Lower leg skin (tissue), 4 donors: ENCODE measurements at regions not wholly inside any gene's neighbourhood (a gene's known extent, or its start where the extent isn't known, plus 50 kb on each side); places are given as distances from the start of the nearest gene placed in this dataset.

Experiments
- DNase-seq, 2 donors: peaks; one replicate each; pipeline ENCODE4 v3.0.0-alpha.2; 2019; ENCODE audit warnings: low spot score in 2 of 2
- H3K4me3 ChIP-seq: fragments of 200-600 bp; sonication (generic); 2 replicates; pipeline ENCODE4 v1.5.1; 2017; ENCODE audit warnings: mild to moderate bottlenecking, low read depth; ENCODE audit not compliant: poor library complexity, severe bottlenecking
- CTCF ChIP-seq, 3 donors: fragments of 450-650 bp; IDR thresholded peaks; one replicate each; pipeline ENCODE4 v1.5.1; 2016; ENCODE audit warnings: antibody characterized with exemption in 3 of 3, mild to moderate bottlenecking in 3 of 3, moderate library complexity in 2 of 3
- POLR2A ChIP-seq, 2 donors: fragments of 450-650 bp; IDR thresholded peaks; one replicate each; pipeline ENCODE4 v1.6.1; 2016 to 2017; ENCODE audit warnings: antibody characterized with exemption in 2 of 2, mild to moderate bottlenecking in 1 of 2, moderate library complexity in 1 of 2
- WGBS, 2 donors: methylation state at CpG; one replicate each; pipeline ENCODE4 v1.1.5; 2018; 5-methylcytosine and 5-hydroxymethylcytosine counted together
- intact Hi-C: fragments of 100-400 bp; cut with DNase I; formaldehyde crosslinking; loops from one replicate; pipeline ENCODE4 v1.15.0; 2023; ENCODE audit warnings: low total_unique reads

- intact Hi-C loops = no loop called here
- no peak for DNase-seq
- H3K4me3 ChIP-seq = no peak overlapping the region
- 78 to 86% methylated on average over 1 of the region's 1 CpG for WGBS, 2 donors
- TF ChIP-seq POLR2A (IDR thresholded peaks at IDR 0.05) (no peak), CTCF (IDR thresholded peaks at IDR 0.05) (no peak)
These were observed 443.4 kb downstream of the TBC1D4 start for GRCh38 chr13:75038393-75039113.

- H3K4me3 ChIP-seq = no peak overlapping the region
- 44 to 50% methylated on average over 2 of the region's 2 CpGs for WGBS, 2 donors
- TF ChIP-seq CTCF (IDR thresholded peaks at IDR 0.05) (no peak), POLR2A (IDR thresholded peaks at IDR 0.05) (no peak)
- intact Hi-C loops = no loop called here
- no peak for DNase-seq
These were observed 456.0 kb downstream of the TBC1D4 start for GRCh38 chr13:75025956-75026355.

GRCh38 chr13:75024602-75025001, 457.4 kb downstream of the TBC1D4 start:
- 67 to 76% methylated on average over 1 of the region's 1 CpG for WGBS, 2 donors
- no peak for DNase-seq
- H3K4me3 ChIP-seq = no peak overlapping the region
- TF ChIP-seq POLR2A (IDR thresholded peaks at IDR 0.05) (no peak), CTCF (IDR thresholded peaks at IDR 0.05) (no peak)
- intact Hi-C loops = no loop called here

- 50 to 53% methylated on average over 1 of the region's 1 CpG for WGBS, 2 donors
- H3K4me3 ChIP-seq = no peak overlapping the region
These were observed 458.4 kb downstream of the TBC1D4 start for GRCh38 chr13:75023609-75024008.

GRCh38 chr13:75021151-75021550, 460.8 kb downstream of the TBC1D4 start:
- TF ChIP-seq POLR2A (IDR thresholded peaks at IDR 0.05) (no peak), CTCF (IDR thresholded peaks at IDR 0.05) (no peak)
- 91% methylated on average over 5 of the region's 5 CpGs for WGBS, 2 donors
- intact Hi-C loops = no loop called here
- H3K4me3 ChIP-seq = no peak overlapping the region
- DNase-seq = no peak

More at GRCh38 chr13:75023609-75024008, 458.4 kb downstream of the TBC1D4 start:
- no peak for DNase-seq
- TF ChIP-seq POLR2A (IDR thresholded peaks at IDR 0.05) = no peak
- no peak for TF ChIP-seq CTCF (IDR thresholded peaks at IDR 0.05)
- intact Hi-C loops = no loop called here

- TF ChIP-seq CTCF (IDR thresholded peaks at IDR 0.05) (no peak), POLR2A (IDR thresholded peaks at IDR 0.05) (no peak)
- intact Hi-C loops = no loop called here
- 50 to 67% methylated on average over 1 of the region's 1 CpG for WGBS, 2 donors
- DNase-seq = no peak
- no peak overlapping the region for H3K4me3 ChIP-seq
These were observed 465.7 kb downstream of the TBC1D4 start for GRCh38 chr13:75016225-75016624.
